Thyroid gland (tissue), 4 donors: ENCODE measurements at regions not wholly inside any gene's neighbourhood (a gene's known extent, or its start where the extent isn't known, plus 50 kb on each side); places are given as distances from the start of the nearest gene placed in this dataset.

ENCODE experiments used
- CTCF ChIP-seq, 6 experiments: fragments of 200-600 bp in 3 of 6; fragments of 450-650 bp in 3 of 6; sonication (generic) in 3 of 6; IDR thresholded peaks; one replicate each; pipeline ENCODE4 v1.5.1; 2016 to 2019; ENCODE audit warnings: antibody characterized with exemption in 6 of 6, mild to moderate bottlenecking in 2 of 6, inconsistent platforms in 1 of 6, moderate library complexity in 1 of 6
- POLR2A ChIP-seq, 2 donors: fragments of 450-650 bp; IDR thresholded peaks; one replicate each; pipeline ENCODE4 v1.6.1; 2017; ENCODE audit warnings: antibody characterized with exemption in 2 of 2, mild to moderate bottlenecking in 2 of 2, moderate library complexity in 1 of 2

- TF ChIP-seq POLR2A (IDR thresholded peaks at IDR 0.05) (no peak), CTCF (IDR thresholded peaks at IDR 0.05) (no peak)
These were observed 174.0 kb upstream of the PPP2R2B start for GRCh38 chr5:147052519-147052918.
